GM21367 (cell line): ENCODE measurements at regions not wholly inside any gene's neighbourhood (a gene's known extent, or its start where the extent isn't known, plus 50 kb on each side); places are given as distances from the start of the nearest gene placed in this dataset.

Experiments
- ATAC-seq: cut with Tn5 transposase; IDR thresholded peaks from one replicate; pipeline ENCODE4 v1.9.1; 2021; ENCODE audit not compliant: unreplicated experiment

DNA sequence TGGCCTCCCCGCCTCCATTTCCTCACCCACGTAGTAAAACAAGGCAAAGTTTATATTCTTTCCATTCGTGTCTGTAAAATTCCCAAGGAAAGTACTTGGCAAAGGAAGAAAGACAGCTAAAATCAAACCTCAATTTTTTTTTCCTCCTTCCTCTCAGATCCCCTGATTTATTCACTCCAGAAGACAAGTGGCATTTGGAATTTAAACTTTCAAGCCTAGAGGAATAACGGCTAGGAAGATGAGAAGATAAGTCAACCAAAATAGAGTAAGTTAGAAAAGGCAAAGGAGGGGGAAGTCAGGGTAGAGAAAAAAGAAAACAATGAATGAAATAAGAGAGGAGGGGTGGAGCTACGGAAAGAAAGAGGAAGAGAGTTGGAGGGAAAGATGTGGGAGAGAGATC lies 198.9 kb upstream of the PIK3C3 start:
- ATAC-seq: no peak

DNA sequence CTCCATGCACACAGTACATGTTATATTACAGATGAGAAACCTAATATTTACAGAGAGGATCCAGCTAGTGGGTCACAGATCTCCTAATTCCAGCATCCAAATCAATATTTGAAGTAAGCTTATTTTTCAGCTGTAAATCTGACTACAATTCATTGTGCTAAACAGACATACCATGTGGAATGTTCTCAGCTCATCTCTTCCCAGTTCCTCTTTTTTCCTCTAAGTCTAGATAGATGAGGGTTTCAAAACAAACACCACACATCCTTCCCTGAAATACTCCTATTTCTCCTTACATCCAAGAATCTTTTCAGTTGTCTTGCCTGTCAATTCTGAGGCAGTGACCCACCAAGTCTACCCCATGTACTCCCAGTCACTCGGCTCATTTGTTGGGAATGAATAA lies 200.7 kb upstream of the PIK3C3 start:
- no peak for ATAC-seq

DNA sequence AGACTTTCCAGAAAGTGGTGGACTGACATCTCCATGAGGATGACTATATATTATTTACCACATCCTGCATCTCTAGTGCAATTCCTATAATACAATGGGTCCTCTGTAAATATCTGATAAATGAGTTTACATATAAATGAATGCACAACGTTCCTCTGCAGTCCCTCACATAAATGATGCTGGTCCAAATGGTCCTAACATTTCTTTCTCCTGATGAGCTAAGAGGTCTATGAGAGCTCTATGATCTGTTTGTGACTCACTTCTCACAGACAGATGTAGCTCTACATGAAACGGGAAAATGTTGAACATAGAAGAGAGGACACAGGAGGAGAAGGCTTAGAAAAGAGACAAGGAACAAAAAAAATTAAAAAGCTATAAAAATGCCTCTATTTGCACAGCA lies 201.2 kb upstream of the PIK3C3 start:
- ATAC-seq: no peak

DNA sequence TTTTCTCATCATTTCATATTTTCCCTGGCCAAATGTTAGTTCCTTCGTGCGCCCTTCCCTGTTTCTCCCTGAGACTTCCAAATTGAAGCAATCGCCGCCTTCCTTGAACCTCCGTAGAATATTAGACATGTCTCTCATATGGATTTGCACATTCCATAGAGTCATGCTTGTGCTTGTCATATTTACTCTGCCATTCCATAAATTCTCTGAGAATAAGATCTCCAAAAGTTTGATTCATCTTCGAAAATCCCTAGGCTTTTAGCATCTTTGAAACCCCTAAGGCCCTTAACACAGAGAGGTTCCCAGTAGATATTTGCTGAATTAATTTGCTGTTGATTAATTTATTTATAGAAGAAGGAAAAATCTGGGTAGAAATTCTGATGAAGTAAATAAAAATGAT lies 202.2 kb upstream of the PIK3C3 start:
- ATAC-seq: no peak

DNA sequence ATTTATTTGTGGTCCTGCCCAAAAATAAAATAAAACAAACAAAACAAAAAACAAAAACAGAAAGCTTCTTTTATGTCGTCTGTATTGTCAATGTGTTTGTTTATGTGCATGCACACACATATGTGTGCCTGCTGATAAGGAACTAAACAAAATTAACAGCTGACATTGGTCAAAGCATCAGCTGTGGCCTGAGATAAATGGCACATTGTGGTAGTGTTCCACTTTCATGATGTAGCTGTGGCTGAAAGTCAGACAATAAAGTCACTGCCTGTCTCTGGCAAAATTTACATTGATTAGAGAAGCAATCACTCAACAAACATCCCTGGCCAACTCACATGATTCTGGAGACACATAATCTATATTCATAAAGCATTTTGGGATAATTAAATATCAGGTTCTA lies 203.4 kb upstream of the PIK3C3 start:
- ATAC-seq: no peak

DNA sequence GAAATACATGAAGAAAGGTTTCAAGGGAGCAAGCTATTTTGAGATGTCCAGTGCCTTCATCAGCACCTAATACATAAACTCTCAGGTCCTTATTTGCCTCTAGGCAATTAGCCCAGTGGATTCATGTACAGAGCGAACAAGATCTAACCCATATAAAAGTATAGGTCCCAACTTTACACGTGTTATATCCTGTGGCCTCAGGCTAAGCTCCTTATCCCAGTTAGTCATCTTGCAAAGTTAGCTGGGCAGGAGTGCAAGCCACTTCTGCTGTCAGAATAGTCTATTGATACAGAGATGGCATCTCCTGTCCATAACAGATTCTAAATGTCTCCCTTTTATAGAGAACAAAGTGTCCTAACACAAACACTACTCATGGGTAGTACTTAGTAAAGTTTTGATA lies 203.9 kb upstream of the PIK3C3 start:
- ATAC-seq: no peak

DNA sequence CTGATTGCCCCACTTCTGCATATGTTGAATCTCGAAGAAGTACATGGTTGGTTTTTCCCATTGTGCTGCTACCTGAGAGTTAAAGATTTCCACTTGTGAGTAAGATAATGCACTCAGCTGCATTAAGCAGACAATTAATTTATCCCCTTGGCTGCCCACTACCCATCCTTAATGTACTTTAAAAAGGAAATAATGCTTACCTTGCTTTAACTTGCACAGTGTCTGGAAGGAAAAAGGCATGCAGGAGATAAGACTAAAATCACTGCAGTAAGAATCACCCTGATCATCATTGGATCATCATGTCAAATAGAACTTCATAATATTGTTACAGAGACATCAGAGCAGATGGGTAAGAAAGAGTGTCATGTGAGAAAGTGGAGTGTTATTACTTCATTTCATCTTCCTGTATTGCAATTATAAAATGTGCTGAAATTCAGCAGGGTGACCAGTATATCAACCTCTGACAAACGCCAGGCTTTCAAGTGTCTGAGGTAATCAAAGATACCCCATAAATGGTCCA lies 207.3 kb upstream of the PIK3C3 start:
- no peak for ATAC-seq

DNA sequence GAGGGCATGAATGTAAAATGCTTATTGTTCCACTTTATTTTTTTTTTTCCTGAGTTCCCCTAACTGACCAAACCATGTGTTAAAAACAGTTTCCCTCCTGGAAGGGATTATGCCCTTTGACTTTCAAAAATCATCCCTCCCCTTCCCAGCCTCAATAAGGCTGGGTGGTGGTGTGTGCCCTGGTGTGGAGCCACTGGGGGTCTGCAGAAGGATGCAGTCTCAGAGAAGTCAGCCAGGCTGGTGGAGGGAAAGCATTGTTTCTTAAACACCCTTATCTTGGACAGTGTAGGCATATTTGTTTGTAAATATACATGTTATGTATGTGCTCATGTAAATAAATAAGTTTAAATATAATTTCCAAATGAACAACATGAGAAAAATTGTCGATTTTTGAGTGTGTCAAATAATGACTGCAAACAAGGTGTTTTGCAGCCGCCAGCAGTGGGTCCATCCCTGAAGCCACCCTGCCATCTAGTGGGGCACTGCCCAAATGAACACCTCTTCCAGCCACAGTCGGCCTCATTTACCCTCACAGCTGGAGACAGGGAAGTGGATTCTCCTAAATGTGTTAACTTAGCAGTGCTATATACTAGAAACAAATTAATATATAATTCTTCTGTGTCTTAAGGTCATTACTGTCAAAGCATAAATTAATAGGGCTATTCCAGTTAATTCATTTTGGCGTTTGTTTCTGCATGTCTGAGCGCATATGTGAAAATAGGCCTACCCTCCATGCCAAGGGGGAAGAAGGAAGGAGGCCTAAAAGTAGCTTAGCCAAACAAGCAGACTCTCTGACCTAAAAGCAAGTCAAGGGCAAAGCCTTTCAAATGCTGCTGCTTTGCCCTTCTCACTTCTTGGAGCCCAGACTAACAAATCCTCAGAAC lies 209.6 kb upstream of the PIK3C3 start:
- peak; percentile 68 for ATAC-seq

DNA sequence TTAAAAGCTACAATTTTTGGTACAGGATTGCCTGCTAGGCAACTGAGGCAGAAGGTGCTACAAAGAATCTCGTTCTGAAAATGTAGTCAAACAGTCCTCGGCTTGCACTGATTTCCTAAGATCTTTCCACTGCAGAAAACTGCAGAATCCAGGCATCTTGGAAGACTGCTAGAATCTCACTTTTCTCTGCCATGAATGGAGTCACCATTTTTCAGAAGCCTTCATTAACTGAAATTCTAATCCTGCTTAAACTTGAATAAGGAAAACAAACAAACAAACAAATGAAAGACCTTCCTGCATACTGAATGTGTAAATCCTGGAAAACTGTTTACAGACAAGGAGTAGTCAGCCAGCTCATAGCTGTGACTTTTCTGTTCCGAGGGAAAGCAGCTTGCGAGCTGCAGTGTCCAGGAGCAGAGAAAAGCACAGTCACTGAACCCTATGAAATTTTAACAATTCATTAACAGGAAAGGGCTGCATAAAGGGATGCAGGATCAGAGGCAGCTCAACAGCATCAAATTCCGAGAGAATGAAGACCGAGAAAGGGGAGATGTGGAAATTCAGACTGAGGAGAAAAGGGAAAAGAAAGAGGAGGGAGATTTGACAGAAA lies 210.5 kb upstream of the PIK3C3 start:
- ATAC-seq: no peak

DNA sequence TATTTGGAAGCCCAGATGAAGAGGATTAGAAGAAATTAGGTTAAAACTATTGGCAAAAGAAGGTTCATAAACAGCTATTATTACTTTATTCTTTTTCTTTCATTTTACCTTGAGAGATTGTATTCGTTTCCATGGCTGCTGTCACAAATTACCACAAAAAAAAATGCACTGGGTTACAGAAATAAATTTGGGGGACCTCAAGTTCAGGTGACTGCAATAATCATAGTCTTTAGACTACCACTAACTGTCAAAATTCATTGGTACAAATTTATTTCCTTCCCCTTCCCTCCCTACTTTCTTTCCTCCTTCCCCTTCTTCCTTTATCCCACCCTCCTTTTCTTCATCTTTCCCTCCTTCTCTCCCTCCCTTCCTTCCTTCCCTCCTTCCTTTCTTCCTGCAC lies 217.8 kb upstream of the PIK3C3 start:
- no peak for ATAC-seq

DNA sequence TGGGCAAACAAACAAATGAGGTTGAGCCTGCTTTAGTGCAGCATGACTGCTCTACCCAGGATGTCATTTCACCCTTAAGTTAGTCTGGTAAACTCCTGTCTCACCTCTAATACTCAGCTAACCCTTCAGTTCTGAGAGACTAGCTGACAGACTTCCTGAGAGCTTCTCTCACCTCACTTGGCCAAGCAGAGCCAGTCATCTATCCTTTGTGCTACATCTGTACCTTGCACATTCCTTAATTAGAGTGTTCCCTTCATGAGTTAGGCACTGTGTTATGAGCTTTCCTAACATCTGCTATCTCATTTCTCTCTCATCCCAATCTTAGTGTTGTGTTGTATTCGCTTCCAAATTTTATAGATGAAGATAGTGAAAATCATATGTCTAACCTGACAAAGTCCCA lies 220.1 kb upstream of the PIK3C3 start:
- no peak for ATAC-seq

DNA sequence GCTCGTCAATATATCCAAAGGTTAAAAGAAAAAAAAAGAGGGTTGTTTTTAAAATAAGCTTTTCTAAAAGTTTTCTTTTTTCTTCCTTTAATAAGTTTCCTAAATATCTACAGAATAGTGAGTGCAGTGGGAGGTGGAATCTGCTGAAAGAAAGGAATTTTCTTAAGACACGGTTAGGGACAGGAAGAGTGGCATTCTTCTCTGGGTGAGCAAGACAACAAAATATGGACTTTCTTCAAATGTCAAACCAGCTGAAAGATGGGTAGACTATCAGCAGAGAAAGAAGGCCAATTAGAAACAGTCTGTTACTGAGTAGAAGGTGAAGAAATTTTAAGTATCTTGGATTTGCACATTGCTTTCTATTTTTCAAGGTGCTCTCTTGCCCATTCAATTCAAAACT lies 222.7 kb upstream of the PIK3C3 start:
- ATAC-seq: no peak

DNA sequence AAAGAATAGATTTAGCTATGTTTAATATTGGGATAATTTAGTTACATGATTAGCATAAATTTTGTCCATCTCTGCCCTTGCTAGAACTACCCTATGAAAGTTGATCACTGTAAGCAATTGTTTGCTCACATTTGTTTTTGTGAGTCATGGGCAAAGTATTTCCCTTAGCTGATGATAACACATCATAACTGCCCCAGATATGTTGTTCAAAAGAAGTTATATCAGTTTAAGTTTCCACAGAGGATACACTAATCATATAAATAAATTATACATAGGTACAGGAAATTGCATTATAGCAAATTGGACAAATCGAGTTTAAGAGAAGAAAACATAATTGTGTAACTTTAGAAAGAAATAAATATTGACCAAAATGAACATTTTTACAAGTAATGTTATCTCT lies 223.2 kb upstream of the PIK3C3 start:
- ATAC-seq: no peak

DNA sequence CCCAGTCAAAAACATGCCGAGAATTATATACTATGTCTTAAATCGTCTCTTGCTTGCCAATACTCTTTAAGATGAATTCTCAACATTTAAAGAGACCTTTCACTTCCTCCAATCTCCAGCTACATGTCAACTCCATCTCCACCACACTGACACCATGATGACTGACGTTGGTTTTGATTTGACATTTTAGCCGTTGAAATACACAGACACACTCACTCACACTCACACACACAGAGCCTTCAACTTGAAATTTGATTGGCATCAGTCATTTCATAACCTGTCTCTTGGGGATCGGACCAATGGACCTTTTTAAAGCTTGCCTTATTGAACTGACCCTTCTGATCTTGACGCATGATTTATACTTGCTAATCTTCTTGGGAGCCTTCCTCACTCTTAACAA lies 230.8 kb upstream of the PIK3C3 start:
- ATAC-seq: no peak

DNA sequence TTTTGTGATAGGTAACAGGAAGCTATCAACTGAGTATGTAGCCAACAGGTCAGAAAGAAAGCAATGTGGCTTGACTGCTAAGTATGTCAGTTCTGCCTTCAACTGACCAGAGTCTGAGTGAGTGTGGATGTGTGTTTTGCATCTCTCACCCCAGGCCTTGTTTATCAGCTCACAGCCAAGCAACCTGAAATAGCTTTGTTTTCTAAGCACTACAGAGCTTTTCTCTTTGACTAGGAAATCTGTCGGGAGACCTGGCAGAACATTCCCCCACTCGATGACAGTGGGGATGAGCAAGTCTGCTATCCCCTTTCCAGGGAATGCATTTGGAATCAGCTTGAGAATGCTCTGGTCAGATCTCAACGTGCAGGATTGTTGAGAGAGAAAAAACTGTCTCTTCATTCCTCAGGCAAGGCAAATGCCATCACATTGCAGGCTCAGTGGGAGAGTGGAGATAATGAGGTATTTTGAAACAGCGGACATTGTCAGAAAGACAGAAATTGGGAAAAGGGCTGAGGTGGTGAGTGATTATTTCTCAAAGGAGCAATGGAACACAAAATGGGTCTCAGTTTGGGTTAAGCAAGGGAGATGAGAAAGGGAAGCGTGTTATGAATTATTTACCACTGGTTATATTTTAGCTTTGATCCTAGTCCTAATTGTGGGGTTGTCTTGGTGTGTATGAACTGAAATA lies 233.8 kb upstream of the PIK3C3 start:
- ATAC-seq: no peak

DNA sequence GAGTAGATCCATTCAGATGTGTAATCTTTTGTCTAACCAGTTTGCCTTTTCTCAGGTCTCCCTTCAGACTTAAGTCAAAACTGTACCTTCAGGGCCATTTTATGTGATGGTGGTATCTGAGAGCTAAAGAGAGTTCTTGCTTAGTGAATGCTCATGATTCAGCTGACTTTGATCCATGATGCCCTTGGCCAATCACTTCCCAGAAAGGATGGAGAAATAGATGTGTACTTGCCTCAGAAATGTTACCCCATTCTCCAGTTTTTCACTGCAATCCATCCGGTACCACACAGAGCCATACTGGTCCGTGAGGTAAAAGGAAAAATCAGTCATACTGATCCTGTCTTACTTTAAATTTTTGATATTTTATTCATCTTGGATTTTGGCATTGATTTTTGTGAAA lies 234.8 kb upstream of the PIK3C3 start:
- no peak for ATAC-seq

DNA sequence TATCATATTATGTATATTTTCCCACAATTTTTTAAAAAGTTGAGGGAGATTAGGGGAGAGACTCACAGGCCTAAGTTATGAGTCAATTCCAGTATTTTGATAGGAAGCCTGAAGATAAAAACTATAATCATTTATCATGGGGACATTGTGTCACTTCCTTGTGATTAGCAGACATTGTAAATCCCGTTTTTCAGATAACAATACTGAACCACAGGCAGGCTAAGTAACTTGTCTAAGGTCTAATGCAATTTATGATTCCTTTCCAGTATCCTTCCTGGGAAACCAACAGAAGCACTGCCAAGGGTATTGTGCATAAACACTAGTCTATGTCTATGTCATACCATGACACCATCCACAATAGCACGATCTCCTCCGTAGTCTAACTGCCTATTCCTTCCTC lies 235.2 kb upstream of the PIK3C3 start:
- ATAC-seq: no peak

DNA sequence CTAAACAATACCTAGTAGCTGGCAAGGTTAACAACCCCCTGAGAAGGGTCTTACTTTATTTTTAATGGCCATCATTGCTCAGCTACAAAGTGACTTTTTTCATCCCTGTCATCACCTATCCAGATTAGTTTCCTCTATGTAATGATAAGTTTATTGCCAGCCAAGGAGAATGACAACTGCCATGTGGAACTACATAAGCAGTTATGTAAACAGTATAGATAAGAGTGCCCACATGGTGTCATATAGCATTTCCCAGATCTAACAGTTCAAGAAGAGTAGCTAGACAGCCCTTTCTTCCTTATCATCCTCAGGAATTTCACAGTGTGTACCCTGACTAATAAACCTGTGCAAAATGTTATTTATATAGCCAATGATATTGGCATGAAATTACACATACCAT lies 240.2 kb upstream of the PIK3C3 start:
- no peak for ATAC-seq

DNA sequence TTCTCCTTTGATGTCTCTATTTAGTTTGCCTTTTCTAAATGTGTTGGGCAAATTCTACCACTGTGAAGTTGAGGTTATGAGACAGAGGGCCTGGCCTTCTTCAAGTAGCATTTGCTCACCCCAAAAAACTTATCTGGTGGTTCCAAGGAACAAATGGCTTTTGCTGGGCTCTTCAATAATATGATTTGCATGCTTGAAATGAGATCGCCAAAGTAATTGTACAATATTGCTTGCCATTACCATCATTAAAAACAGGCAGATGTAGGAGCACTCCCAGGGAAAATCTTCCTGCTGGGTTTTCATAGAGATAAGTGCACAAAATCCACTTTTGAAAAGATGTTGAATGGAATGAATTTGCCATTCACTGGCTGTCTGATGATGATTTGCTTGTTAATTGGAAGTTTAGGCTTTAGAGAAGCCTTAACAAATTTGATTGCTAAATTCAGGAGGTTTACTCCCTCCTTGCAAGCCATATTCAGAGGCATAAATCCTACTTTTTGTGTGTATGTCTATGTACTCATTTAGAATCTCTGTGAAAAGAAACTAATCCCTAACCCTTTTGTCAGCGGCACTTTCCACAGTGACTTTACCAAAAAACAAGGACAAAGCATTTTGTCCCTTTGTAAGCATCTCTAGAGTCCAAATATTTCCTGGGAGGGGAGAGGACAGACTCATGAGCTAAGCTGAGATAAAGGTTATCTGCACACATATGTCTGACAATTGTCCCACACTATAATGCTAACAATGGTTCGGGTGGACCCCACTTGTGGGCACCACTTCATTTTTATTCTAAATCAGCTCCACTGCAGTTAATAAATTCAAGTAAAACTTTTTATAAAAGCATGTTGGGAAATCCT lies 240.8 kb upstream of the PIK3C3 start:
- ATAC-seq: no peak

DNA sequence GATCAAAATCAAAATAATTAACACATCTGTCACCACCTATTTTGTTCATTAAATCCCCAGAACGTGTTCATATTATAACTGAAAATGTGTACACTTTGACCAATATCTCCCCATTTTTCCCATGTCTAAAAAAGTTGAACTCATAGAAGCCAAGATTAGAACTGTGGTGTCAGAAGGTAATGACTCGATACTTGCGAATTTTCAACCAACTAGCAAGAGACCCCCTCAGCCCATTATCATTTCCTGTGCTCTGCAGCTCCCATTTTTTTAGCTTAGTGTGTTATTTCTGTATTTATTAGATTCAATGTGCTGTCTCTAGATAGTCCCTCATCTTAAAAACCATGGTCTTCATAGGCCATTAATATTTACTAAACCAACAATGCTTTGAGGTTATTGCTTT lies 248.7 kb upstream of the PIK3C3 start:
- ATAC-seq: no peak
